Activated T-cell treated with anti-CD3 and anti-CD28 coated beads for 1 hour (primary cell): ENCODE measurements at regions not wholly inside any gene's neighbourhood (a gene's known extent, or its start where the extent isn't known, plus 50 kb on each side); places are given as distances from the start of the nearest gene placed in this dataset.

Experiments
- DNase-seq: peaks from one replicate; pipeline ENCODE4 v3.0.0-alpha.2; 2020; ENCODE audit warnings: low read depth

- DNase-seq = no peak
These were observed 275.4 kb upstream of the NEBL start for GRCh38 chr10:21172542-21172929.

DNA sequence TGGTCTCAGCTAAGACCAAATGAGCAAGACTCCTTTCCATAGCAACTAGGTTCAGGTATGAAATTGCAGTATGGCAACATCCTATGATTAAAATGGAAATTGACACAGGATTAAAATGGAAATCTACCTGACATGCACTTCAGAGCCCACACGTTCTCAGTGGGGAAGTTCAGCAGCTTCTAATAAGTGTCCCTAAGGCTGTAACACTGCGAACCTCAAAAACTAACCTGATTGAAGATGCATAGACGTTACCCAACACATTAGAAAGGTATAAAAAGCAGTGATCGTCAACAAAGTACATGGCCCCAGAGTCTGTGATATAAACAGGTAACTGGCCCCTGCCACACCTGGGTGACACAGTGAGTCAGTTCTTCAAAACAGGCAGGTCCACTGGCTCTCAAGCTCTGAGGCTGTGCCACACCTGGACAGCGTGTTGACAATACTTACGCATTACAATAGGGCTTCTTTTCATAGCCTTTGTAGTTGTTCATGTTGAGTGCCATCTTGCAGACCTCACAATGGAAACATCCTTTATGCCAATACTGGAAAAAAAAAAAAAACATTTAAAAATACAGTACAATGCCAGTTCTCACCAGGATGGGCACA, 274.9 kb upstream of the NEBL start:
- no peak for DNase-seq

DNA sequence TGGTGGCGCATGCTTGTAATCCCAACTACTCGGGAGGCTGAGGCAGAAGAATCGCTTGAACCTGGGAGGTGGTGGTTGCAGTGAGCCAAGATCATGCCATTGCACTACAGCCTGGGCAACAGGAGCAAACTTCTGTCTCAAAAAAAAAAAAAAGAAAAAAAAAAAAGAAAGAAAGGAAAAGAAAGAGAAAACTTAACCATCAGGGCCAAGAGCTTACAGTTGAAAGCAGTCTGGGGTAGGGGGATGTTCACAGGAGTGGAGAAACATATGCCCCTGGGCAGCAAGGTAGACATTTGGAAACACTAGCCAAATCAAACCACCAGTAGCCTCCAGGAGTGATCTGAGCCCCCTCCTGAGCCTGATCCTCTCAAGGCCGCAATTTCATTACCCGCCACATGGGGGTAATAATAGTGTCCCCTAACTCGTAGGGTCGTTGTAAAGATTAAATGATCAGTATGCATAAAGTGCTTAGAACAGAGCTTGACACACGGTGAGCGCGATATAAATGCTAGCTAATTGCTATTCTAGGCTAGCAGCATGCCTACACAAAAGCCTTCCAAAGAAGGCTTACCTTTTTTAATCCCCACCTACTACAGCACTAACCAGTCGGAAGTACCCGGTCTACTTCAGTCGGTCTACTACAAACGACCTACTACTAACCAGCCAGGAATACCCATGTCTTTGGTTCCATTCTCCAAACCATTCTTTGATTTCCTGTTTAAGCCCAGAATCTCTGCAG, 274.3 kb upstream of the NEBL start:
- DNase-seq = no peak

DNA sequence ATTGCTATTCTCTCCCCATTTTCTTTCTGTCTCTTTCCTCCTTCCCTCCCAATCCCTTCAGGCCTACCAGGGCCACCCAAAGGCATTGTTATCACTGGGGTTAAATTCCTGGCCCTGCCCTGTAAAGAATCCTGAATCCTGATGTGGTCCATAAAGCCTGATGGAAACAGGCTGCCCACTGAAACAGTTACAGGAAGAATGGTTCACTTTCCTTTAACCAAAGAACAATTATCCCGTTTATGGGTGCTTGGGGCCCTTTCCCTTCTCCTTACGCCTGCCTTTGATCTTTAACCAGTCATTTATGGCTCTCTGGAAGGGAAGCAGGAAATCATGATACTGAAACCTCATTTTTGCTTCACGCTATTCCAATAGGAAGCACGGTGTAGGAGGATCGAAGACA, 273.1 kb upstream of the NEBL start:
- no peak for DNase-seq

- DNase-seq = no peak
These were observed 272.2 kb upstream of the NEBL start for GRCh38 chr10:21169271-21169670.

- no peak for DNase-seq
These were observed 270.3 kb upstream of the NEBL start for GRCh38 chr10:21167288-21168010.

DNA sequence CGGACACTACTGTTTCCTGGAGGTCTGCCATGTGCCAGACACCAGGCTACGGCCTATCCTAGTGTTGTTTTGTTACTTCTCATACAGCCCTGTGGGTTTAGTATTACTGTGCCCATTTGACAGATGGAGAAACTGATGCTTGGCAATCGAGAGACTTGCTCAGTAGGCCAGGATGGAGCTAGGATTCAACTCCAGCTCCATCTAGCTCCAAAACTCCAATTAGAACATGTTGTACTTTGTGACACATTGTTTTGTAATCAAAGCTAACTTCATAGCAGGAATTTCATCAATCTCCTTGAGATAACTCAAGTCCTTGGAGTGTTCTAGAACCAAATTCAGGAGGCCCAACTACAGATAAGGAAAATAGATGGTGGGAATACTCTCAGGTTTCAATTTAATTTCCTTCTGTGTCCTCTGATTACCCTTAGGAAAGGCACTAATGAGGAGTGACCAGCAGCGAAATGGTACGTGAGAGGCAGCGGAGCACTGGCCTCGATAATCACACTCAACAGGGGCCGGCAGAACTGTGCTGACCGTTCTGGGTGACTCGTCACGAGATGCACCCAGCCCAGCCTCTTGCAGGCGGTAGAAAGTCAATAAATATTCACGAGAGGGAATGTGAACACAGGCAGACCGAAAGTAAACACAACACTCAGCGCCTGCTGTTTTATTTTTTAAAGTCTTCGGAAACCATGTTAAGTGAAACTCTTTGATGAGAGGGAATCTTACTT, 269.6 kb upstream of the NEBL start:
- no peak for DNase-seq

DNA sequence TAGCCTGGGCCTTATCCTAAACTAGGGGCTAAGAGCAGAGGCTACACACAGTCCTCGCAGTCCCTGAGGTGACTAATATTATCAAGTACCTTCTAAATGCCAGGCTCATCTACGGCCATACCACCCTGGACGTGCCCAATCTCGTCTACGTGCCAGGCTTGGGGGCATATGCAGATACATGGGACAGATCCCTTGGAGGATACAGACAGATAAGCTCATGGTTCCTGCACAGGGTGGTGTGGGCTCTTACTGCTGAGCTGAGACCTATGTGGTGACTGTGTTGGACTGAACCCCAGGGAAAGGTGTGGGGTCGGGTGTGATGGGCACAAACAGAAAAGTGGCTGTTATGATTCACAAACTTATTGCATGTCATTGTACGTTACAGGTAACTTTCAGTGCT, 268.4 kb upstream of the NEBL start:
- DNase-seq = no peak

DNA sequence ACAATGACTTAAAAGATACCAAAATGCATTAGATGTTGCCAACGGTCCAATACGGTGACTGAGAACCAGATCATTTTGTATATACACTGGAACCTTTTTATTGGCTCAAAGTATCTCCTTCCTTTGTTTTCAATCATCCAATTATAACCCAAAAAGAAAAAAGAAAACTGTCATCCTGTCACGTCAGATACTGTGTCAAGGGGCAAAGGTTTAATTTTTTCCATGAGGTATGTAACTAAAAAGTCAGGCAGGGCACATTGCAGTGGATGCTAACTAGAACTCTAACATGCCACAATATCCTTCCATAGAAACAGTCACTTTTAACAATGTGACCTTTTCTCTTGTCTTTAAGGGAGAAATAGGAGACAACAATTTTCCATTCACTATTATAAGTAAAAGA, 267.6 kb upstream of the NEBL start:
- no peak for DNase-seq

DNA sequence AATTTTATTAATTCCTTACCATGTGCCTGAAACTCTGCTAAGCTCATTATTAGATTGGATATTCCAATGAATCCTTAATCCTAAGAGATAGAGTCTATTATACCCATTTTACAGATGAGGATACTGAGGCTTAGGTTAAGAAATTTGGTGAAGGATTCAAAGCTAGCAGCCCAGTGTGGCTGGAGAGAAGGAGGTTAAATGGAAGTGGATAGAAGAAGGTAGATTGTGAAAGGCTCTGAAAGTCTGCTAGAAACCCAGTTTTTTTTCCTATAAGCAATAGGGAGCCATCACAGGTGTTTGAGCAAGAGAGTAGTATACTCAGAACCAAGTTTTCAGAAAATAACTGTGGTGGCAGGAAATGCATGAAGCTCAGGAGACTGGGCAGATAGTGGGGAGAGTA, 265.8 kb upstream of the NEBL start:
- no peak for DNase-seq

DNA sequence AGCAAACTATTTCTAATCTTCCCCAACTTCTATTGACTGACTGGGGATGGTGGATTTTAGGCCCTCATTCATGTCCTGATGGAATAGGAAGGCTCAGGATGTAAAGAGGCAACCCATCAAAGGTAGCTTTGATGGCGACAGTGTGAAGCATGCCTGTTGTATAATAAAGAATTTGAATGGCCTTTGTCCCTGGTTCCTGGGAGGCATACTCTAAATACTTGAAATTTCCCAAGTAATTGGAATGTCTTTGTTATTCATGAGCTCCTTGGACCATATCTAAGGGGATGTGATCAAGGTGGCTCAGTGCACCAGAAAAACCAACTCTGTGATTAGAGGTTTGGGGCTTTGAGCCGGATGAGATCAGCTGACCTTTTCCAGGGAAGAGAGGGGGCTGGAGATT, 264.5 kb upstream of the NEBL start:
- no peak for DNase-seq

DNA sequence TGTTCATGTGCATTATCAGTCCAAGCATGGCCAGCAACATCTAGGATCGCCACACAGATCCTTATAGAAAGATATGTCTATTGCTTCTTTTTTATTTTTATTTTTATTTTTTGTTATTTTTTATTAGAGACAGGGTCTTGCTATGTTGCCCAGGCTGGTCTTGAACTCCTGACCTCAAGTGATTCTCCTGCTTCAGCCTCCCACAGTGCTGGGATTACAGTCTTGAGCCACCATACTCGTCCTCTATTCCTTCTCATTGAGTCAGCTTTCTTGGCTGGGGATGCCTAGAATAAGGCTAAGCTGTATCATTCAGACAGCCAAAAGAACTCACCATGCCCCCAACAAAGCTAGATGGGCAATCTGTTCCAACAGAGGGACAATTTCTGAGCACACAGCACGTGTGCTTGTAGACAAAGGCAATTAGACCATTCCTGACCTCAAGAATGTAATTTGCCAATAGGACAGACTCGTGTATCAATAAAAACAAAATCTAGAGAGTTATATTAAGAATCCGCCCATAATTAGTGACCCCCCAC, 264.0 kb upstream of the NEBL start:
- DNase-seq = no peak

DNA sequence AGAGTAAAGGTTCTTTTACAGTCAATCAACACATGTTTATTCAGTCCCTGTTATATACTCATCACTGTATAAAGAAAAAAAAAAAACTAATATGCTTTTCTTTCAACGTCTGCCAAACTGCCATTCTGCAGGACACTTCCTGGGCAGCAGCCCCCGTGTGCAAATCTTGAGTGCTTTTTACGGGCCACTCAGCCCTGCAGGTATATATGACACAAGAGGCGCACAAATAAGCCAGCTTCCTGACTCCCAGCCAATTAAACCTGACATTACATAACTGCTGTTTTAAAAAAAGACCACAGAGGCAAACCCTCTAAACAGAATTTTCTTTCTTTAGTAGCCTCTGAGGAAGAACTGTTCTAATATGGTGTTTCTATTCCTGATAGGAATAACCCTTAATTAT, 263.0 kb upstream of the NEBL start:
- DNase-seq = no peak

GRCh38 chr10:21159669-21160068, 262.6 kb upstream of the NEBL start:
- DNase-seq = no peak

GRCh38 chr10:21158301-21158700, 261.2 kb upstream of the NEBL start:
- DNase-seq = no peak

GRCh38 chr10:21157664-21158063, 260.6 kb upstream of the NEBL start:
- DNase-seq = no peak

DNA sequence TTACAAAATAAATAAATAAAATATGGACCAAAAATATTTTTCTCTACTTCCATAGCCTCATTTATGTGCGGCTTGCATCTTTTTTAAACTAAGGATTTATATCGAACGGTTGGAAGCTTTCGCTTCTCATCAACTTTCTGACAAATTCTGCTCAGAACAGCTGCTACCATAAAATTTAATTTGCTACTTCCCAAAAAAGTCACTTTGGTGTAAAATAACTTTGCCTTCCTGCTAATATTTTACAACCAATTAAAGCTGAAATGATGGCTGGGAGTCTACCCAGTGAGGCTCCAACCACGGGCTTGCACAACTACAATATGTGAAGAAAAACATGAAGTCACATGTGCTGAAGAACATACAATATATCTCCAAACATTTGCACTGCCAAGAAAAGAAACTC, 253.1 kb upstream of the NEBL start:
- no peak for DNase-seq

- no peak for DNase-seq
These were observed 249.3 kb upstream of the NEBL start for GRCh38 chr10:21146436-21146789.

DNA sequence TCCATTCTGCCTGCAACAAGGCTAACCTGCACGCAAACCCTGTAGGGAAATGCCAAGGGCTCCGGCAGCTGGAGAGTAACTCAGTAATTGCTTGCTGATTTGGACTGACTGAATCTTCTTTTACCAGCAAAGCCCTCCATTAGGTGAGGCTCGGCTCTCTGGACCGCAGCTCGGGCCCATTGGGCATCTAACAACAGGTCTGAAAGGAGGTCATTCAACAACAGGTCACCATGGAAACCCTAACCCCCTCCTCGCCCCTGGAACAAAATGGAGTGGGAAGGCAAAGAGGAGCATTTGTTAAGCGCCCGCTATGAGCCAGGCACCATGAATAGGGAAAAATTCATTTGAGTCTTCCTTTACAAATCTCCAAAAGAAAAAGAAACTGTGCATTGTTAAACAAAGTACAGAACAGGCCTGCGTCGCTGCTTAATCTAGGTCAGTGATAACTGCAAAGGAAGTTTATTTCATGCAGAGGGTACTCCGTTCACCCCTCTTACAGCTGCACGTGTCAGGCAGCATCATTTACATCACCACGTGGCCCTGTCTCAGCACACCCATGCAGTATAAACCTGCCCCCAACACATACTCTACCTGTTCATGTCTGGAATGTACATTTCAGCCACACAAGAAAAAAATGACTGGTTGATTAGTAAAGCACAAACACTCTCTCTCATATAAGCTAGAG, 248.8 kb upstream of the NEBL start:
- DNase-seq = no peak

GRCh38 chr10:21144047-21144446, 246.9 kb upstream of the NEBL start:
- no peak for DNase-seq

- DNase-seq = no peak
These were observed 244.9 kb upstream of the NEBL start for GRCh38 chr10:21141946-21142492.
